ENCODE measurements at regions not wholly inside any gene's neighbourhood (a gene's known extent, or its start where the extent isn't known, plus 50 kb on each side); places are given as distances from the start of the nearest gene placed in this dataset.

DNA sequence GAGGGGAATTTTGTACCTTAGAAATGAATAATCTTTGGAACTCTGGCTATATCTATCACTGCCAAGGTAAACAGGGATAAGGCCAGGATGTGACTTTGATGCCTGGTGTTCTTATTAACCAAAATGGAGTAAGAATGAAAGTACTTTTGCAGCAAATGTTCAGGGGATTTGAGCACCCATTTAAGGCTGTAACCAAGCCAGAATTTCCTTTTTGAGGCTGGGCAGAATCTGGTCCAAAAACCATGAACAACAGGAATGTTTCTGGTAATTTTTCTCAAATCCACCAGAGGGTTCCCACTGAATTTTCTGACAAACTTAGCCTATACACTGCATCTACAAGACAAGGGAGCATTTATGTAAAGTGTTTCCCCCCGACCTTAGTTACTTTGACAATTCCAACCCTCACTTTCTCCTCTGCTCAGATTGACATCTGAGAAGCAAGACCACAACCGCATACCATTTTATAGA is 120.6 kb downstream of the BAMBI start:
- Histone ChIP-seq H4K20me1 (ENCODE audit: insufficient read depth, low read length, poor library complexity, severe bottlenecking) (no peaks in the 10 kb centered on the region), H3K4me2 (ENCODE audit: low read depth, low read length, poor library complexity, severe bottlenecking) (no peak overlapping the region), H2AFZ (ENCODE audit: low read length) (no peak overlapping the region), H3K9me2 (replicated peaks; ENCODE audit: low read depth, low read length) (no peaks in the 10 kb centered on the region), H3K36me3 (ENCODE audit: insufficient read depth, low read length) (no peaks in the 10 kb centered on the region), H3K79me2 (ENCODE audit: insufficient read depth, low read length) (no peaks in the 10 kb centered on the region), H3K4me1 (ENCODE audit: insufficient read depth, low read length, poor library complexity, severe bottlenecking) (no peaks in the 10 kb centered on the region), H3F3A (ENCODE audit: low read depth) (no peaks in the 10 kb centered on the region), H3K27me3 (ENCODE audit: insufficient read depth, low read length, poor library complexity, severe bottlenecking) (no peaks in the 10 kb centered on the region), H3K9me3 (ENCODE audit: insufficient read depth, low read depth, low read length) (no peaks in the 10 kb centered on the region), H3K4me3 (ENCODE audit: low read length, poor library complexity, severe bottlenecking) (no peak overlapping the region), H3K9ac (ENCODE audit: low read depth, low read length, poor library complexity, severe bottlenecking) (no peak overlapping the region)
- no peak for TF ChIP-seq EZH2phosphoT487 (IDR thresholded peaks at IDR 0.05; ENCODE audit: borderline replicate concordance)
- TF ChIP-seq, protein P1, sequence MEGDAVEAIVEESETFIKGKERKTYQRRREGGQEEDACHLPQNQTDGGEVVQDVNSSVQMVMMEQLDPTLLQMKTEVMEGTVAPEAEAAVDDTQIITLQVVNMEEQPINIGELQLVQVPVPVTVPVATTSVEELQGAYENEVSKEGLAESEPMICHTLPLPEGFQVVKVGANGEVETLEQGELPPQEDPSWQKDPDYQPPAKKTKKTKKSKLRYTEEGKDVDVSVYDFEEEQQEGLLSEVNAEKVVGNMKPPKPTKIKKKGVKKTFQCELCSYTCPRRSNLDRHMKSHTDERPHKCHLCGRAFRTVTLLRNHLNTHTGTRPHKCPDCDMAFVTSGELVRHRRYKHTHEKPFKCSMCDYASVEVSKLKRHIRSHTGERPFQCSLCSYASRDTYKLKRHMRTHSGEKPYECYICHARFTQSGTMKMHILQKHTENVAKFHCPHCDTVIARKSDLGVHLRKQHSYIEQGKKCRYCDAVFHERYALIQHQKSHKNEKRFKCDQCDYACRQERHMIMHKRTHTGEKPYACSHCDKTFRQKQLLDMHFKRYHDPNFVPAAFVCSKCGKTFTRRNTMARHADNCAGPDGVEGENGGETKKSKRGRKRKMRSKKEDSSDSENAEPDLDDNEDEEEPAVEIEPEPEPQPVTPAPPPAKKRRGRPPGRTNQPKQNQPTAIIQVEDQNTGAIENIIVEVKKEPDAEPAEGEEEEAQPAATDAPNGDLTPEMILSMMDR (conservative IDR thresholded peaks at IDR 0.05; ENCODE audit: low read length): no peak

DNA sequence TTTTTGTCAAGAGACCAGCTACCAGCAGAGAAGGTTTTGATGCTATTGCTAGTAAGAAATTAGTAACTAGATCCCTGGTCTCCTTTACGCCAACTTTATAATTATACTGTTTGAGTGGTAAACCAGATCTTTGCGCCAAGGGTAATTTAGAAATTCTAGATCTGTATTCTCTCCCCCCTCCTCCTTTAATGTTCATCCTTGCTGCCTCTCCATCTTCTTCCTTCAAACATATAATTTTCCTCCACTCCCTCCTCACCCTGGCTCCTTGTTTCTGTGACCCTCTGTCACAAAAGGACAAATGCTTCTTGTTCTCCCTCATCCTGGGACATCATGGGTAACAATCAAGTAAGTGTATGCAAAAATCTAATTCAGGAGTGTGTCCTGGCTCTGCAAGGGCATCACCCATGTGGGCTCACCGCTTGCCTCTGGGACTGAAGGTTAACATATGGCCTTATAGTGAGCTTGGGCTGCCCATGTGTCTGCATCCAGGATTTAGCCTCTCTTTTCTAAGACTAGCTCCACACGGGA is 121.2 kb downstream of the BAMBI start:
- no peak overlapping the region for H3K4me2 ChIP-seq (ENCODE audit: low read depth, low read length, poor library complexity, severe bottlenecking)

DNA sequence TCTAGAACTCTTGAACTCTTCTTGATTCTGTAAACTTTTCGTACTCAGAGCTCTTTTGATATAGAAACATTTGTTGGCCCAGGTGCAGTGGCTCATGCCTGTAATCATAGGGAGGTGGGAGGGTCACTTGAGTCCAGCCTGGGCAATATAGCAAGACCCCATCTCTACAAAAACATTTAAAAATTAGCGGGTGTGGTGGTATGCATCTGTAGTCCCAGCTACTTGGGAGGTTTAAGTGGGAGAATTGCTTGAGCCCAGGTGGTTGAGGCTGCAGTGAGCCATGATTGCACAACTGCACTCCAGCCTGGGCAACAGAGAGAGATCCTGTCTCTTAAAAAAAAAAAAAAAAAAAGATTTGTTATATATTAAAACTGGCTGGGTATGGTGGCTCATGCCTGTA is 121.6 kb downstream of the BAMBI start:
- no peak overlapping the region for H3K4me2 ChIP-seq (ENCODE audit: low read depth, low read length, poor library complexity, severe bottlenecking)
- no peaks in the 10 kb centered on the region for H3K4me1 ChIP-seq (ENCODE audit: insufficient read depth, low read length, poor library complexity, severe bottlenecking)
- no peaks in the 10 kb centered on the region for H3K27me3 ChIP-seq (ENCODE audit: insufficient read depth, low read length, poor library complexity, severe bottlenecking)
- no peaks in the 10 kb centered on the region for H3K9me3 ChIP-seq (ENCODE audit: insufficient read depth, low read depth, low read length)
- H3K79me2 ChIP-seq (ENCODE audit: insufficient read depth, low read length): no peaks in the 10 kb centered on the region
- H3K4me3 ChIP-seq (ENCODE audit: low read length, poor library complexity, severe bottlenecking): no peak overlapping the region
- no peak overlapping the region for H2AFZ ChIP-seq (ENCODE audit: low read length)
- H3K9me2 ChIP-seq (replicated peaks; ENCODE audit: low read depth, low read length): no peaks in the 10 kb centered on the region
- no peaks in the 10 kb centered on the region for H3F3A ChIP-seq (ENCODE audit: low read depth)
- no peaks in the 10 kb centered on the region for H4K20me1 ChIP-seq (ENCODE audit: insufficient read depth, low read length, poor library complexity, severe bottlenecking)
- H3K9ac ChIP-seq (ENCODE audit: low read depth, low read length, poor library complexity, severe bottlenecking): no peak overlapping the region
- H3K36me3 ChIP-seq (ENCODE audit: insufficient read depth, low read length): no peaks in the 10 kb centered on the region
- TF ChIP-seq EZH2phosphoT487 (IDR thresholded peaks at IDR 0.05; ENCODE audit: borderline replicate concordance): no peak
- TF ChIP-seq, protein P1 (conservative IDR thresholded peaks at IDR 0.05; ENCODE audit: low read length): no peak

More for the DNA sequence above, 121.2 kb downstream of the BAMBI start:
- no peaks in the 10 kb centered on the region for H3K27me3 ChIP-seq (ENCODE audit: insufficient read depth, low read length, poor library complexity, severe bottlenecking)
- TF ChIP-seq, protein P1 (conservative IDR thresholded peaks at IDR 0.05; ENCODE audit: low read length): no peak
- TF ChIP-seq EZH2phosphoT487 (IDR thresholded peaks at IDR 0.05; ENCODE audit: borderline replicate concordance): no peak
- no peaks in the 10 kb centered on the region for H3F3A ChIP-seq (ENCODE audit: low read depth)
- no peaks in the 10 kb centered on the region for H3K4me1 ChIP-seq (ENCODE audit: insufficient read depth, low read length, poor library complexity, severe bottlenecking)
- no peak overlapping the region for H2AFZ ChIP-seq (ENCODE audit: low read length)
- no peaks in the 10 kb centered on the region for H3K79me2 ChIP-seq (ENCODE audit: insufficient read depth, low read length)
- no peaks in the 10 kb centered on the region for H3K36me3 ChIP-seq (ENCODE audit: insufficient read depth, low read length)
- no peaks in the 10 kb centered on the region for H3K9me3 ChIP-seq (ENCODE audit: insufficient read depth, low read depth, low read length)
- no peak overlapping the region for H3K9ac ChIP-seq (ENCODE audit: low read depth, low read length, poor library complexity, severe bottlenecking)
- H3K4me3 ChIP-seq (ENCODE audit: low read length, poor library complexity, severe bottlenecking): no peak overlapping the region
- H4K20me1 ChIP-seq (ENCODE audit: insufficient read depth, low read length, poor library complexity, severe bottlenecking): no peaks in the 10 kb centered on the region
- no peaks in the 10 kb centered on the region for H3K9me2 ChIP-seq (replicated peaks; ENCODE audit: low read depth, low read length)

Measured in Loucy (cell line).